Pons (tissue), 1 donor: ENCODE measurements at regions not wholly inside any gene's neighbourhood (a gene's known extent, or its start where the extent isn't known, plus 50 kb on each side); places are given as distances from the start of the nearest gene placed in this dataset.

Experiments used
- DNase-seq: peaks from one replicate; pipeline ENCODE4 v3.0.0-alpha.2; 2016; ENCODE audit warnings: low spot score

- DNase-seq: no peak
Observed at GRCh38 chr20:19953606-19954005, 63.6 kb upstream of the NAA20 start.

- DNase-seq: no peak
Observed at GRCh38 chr20:19956976-19957375, 60.2 kb upstream of the NAA20 start.

DNA sequence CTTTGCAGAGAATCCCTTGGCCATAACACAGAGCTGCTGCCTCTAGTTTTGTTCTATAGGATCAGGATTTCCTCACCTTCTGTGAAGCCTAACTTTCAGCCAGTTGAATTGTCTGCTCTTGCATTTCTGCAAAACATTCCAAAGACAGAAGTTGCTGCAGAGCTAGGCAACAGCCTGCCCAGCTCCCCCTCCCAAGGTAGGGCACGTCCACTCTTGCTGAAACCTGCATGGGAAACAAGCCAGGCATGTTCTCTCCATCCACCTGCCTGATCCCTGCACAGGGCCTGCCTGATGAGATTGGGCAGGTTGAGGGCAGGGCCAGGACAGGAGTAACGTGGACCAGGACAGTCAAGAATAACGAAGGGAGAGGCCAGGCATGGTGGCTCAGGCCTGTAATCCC is 58.9 kb upstream of the NAA20 start:
- DNase-seq: no peak

- no peak for DNase-seq
Observed at GRCh38 chr20:19958928-19959327, 58.2 kb upstream of the NAA20 start.

DNA sequence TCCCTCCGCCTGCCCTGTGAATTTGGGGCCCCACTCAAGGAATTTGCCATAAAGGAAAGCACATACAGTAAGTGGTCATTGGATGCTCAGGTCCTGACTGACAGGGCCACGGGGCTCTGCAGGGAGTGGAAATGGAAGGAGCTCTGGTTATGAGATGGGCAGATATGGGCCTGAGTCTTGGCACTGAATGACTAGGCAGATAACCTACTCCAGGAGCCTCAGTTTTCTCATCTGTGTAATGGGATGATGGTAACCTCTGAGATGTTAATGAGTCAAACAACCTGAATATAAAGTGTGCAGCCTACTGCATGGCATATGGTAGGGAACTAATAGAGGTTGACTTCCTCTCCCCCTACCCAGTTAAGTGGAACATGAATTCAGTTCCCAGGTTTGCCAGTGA is 56.4 kb upstream of the NAA20 start:
- DNase-seq: no peak

GRCh38 chr20:19961293-19961692 is 55.9 kb upstream of the NAA20 start:
- DNase-seq: no peak

GRCh38 chr20:19962958-19963357 is 54.2 kb upstream of the NAA20 start:
- DNase-seq: no peak

GRCh38 chr20:19964289-19965265 is 52.6 kb upstream of the NAA20 start:
- no peak for DNase-seq

DNA sequence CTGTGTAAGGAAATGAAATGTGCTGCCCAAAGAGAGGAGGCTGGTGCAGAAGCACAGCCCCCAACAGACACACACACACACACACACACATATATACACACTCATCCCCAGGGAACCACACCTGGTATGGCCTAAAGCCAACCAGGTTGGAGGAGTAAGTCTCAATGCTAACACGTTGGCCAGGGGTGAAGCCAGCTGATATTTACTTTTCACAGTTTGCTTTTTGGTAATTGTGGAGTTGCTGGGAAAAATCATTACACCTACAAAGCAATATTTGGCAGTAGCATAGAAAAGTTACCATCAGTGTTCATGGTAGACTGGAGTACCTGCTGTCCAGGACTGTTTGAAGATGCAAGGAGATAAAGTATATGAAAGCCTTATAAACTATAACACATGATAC is 50.3 kb upstream of the NAA20 start:
- DNase-seq: no peak
